ENCODE measurements at regions not wholly inside any gene's neighbourhood (a gene's known extent, or its start where the extent isn't known, plus 50 kb on each side); places are given as distances from the start of the nearest gene placed in this dataset.

- peak; percentile 20 for DNase-seq (ENCODE audit: low read depth, low spot score)
Observed at GRCh38 chr12:107622001-107622400, 63.6 kb upstream of the PWP1 start.

DNA sequence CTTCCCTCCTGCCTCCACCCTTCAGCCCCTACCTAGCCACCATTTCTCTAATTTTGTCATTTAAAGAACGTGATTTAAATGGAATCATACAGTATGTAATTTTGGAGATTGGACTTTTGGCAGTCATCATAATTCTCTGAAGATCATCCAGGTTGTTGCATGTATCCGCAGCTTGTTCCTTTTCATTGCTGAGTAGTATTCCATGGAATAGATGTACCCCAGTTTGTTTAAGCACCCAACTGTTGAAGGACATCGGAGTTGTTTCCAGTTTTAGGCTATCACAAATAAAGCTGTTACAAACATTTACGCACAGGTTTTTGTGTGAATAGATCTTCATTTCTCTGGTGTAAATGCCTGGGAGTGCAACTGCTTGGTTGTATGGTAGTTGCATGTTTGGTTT is 61.1 kb upstream of the PWP1 start:
- no peak for DNase-seq (ENCODE audit: low read depth, low spot score)

DNA sequence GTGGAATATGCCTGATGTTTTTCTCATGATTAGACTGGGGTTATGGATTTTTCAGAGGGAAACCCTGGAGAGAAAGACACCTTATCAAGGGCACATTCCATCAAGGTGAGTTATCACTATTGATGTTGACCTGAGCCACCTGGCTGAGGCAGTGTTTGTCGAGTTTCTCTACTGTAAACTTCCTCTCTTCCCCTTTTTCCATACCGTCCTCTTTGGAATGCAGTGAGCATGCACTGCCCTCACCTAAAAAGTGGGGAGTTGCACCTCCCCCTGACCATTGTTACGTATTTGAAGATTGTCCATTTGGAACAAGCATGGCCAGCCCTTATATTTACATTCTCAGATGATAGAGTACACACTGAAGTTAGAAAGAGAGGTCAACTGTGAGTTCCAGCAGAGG is 53.9 kb upstream of the PWP1 start:
- no peak for DNase-seq (ENCODE audit: low read depth, low spot score)

GRCh38 chr12:107632246-107632645 is 53.4 kb upstream of the PWP1 start:
- no peak for DNase-seq (ENCODE audit: low read depth, low spot score)

GRCh38 chr12:107634530-107634929 is 51.1 kb upstream of the PWP1 start:
- DNase-seq (ENCODE audit: low read depth, low spot score): no peak

GRCh38 chr12:107635139-107635538 is 50.5 kb upstream of the PWP1 start:
- peak; percentile 47 for DNase-seq (ENCODE audit: low read depth, low spot score)

Measured in astrocyte of the hippocampus (primary cell).